Spleen (tissue), 7 donors: ENCODE measurements at regions not wholly inside any gene's neighbourhood (a gene's known extent, or its start where the extent isn't known, plus 50 kb on each side); places are given as distances from the start of the nearest gene placed in this dataset.

ENCODE experiments used
- POLR2A ChIP-seq, 3 donors: fragments of 450-650 bp; IDR thresholded peaks; one replicate each; pipeline ENCODE4 v1.5.1; 2017; ENCODE audit warnings: antibody characterized with exemption in 3 of 3, mild to moderate bottlenecking in 1 of 3
- POLR2AphosphoS5 ChIP-seq, 3 donors: sonication (generic); formaldehyde crosslinking; IDR thresholded peaks; one replicate each; pipeline ENCODE4 v1.5.1; 2017; ENCODE audit warnings: antibody characterized with exemption in 3 of 3
- TF ChIP-seq, protein P1 (sequence below), 11 experiments: fragments of 200-600 bp in 7 of 11; fragments of 450-650 bp in 4 of 11; sonication (generic) in 4 of 11; IDR thresholded peaks in 8 of 11; conservative IDR thresholded peaks in 3 of 11; 1 replicate in 7 of 11; 2 replicates in 4 of 11; pipeline versions ENCODE4 v1.4.0 to v1.8.0; 2016 to 2021; ENCODE audit warnings: antibody characterized with exemption in 11 of 11, inconsistent platforms in 4 of 11, mild to moderate bottlenecking in 1 of 11
- donor health status: DM: no; HTN: no; CAD: no; lungs with moderate emphysema.
- donor health status: DM: no; HTN: no; CAD: no.
- donor health status: DM: no; HTN: no; CAD: no.

GRCh38 chr11:87740451-87740850 lies 434.8 kb downstream of the RAB38 start:
- no peak for TF ChIP-seq POLR2A (IDR thresholded peaks at IDR 0.05)
- TF ChIP-seq, protein P1, sequence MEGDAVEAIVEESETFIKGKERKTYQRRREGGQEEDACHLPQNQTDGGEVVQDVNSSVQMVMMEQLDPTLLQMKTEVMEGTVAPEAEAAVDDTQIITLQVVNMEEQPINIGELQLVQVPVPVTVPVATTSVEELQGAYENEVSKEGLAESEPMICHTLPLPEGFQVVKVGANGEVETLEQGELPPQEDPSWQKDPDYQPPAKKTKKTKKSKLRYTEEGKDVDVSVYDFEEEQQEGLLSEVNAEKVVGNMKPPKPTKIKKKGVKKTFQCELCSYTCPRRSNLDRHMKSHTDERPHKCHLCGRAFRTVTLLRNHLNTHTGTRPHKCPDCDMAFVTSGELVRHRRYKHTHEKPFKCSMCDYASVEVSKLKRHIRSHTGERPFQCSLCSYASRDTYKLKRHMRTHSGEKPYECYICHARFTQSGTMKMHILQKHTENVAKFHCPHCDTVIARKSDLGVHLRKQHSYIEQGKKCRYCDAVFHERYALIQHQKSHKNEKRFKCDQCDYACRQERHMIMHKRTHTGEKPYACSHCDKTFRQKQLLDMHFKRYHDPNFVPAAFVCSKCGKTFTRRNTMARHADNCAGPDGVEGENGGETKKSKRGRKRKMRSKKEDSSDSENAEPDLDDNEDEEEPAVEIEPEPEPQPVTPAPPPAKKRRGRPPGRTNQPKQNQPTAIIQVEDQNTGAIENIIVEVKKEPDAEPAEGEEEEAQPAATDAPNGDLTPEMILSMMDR (IDR thresholded peaks at IDR 0.05 in 8 of 11, conservative IDR thresholded peaks at IDR 0.05 in 3 of 11) = no peak
- no peak for TF ChIP-seq POLR2AphosphoS5 (IDR thresholded peaks at IDR 0.05)
